DOHH2 (cell line): ENCODE measurements at regions not wholly inside any gene's neighbourhood (a gene's known extent, or its start where the extent isn't known, plus 50 kb on each side); places are given as distances from the start of the nearest gene placed in this dataset.

Experiments used
- EZH2phosphoT487 ChIP-seq: fragments of 200-600 bp; sonication (generic); IDR thresholded peaks from 2 replicates; pipeline ENCODE4 v1.6.1; 2017; ENCODE audit warnings: borderline replicate concordance, mild to moderate bottlenecking, antibody characterized with exemption, low read length, moderate library complexity, mixed read lengths
- TF ChIP-seq, protein P1 (sequence below): fragments of 200-600 bp; sonication (generic); IDR thresholded peaks from one replicate; pipeline ENCODE4 v1.5.1; 2014; ENCODE audit warnings: antibody characterized with exemption, mild to moderate bottlenecking, low read depth, low read length; ENCODE audit not compliant: poor library complexity, severe bottlenecking

DNA sequence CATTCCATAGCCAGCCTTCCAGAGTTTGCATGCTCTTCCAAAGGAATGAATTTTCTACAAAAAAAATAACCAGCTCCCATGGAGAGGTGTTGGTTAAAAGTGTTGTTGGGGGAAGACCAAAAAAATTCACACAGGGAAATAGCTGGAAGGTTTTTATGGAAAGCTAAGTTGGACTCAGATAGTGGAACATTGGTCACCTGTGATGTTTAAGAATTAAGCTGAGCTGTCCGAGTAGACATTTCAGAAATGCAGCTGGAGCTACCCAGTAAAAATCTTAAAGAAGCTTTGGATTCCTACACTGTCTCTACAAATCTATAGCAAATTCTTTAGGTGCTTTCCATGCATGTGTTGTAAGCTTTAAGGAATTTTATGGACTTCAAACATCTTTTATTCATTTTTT is 155.5 kb downstream of the THBS2 start:
- TF ChIP-seq, protein P1, sequence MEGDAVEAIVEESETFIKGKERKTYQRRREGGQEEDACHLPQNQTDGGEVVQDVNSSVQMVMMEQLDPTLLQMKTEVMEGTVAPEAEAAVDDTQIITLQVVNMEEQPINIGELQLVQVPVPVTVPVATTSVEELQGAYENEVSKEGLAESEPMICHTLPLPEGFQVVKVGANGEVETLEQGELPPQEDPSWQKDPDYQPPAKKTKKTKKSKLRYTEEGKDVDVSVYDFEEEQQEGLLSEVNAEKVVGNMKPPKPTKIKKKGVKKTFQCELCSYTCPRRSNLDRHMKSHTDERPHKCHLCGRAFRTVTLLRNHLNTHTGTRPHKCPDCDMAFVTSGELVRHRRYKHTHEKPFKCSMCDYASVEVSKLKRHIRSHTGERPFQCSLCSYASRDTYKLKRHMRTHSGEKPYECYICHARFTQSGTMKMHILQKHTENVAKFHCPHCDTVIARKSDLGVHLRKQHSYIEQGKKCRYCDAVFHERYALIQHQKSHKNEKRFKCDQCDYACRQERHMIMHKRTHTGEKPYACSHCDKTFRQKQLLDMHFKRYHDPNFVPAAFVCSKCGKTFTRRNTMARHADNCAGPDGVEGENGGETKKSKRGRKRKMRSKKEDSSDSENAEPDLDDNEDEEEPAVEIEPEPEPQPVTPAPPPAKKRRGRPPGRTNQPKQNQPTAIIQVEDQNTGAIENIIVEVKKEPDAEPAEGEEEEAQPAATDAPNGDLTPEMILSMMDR = no peak
- TF ChIP-seq EZH2phosphoT487 = no peak
